H9 (cell line): ENCODE measurements at regions not wholly inside any gene's neighbourhood (a gene's known extent, or its start where the extent isn't known, plus 50 kb on each side); places are given as distances from the start of the nearest gene placed in this dataset.

Experiments
- DNase-seq: peaks from one replicate; pipeline ENCODE4 v3.0.0-alpha.2; 2017
- H2AFZ ChIP-seq: one replicate; pipeline ENCODE4 v1.6.1; 2013; ENCODE audit warnings: mild to moderate bottlenecking, low read length, control low read depth, moderate library complexity
- H2AK5ac ChIP-seq: 2 replicates; pipeline ENCODE4 v1.6.1; 2013; ENCODE audit warnings: low read length, control low read depth, mixed read lengths; ENCODE audit not compliant: insufficient read length
- H2BK120ac ChIP-seq: one replicate; pipeline ENCODE4 v1.6.1; 2013; ENCODE audit warnings: low read depth, mild to moderate bottlenecking, low read length, control low read depth, inconsistent platforms; ENCODE audit not compliant: poor library complexity, severe bottlenecking
- H2BK12ac ChIP-seq: 2 replicates; pipeline ENCODE4 v1.6.1; 2013; ENCODE audit warnings: low read length, control low read depth, mixed read lengths, low read depth; ENCODE audit not compliant: insufficient read length
- H2BK15ac ChIP-seq: 2 replicates; pipeline ENCODE4 v1.6.1; 2013; ENCODE audit warnings: low read depth, low read length, control low read depth
- H2BK20ac ChIP-seq: one replicate; pipeline ENCODE4 v1.6.1; 2013; ENCODE audit warnings: low read depth, mild to moderate bottlenecking, low read length, control low read depth, inconsistent platforms; ENCODE audit not compliant: poor library complexity, severe bottlenecking
- H2BK5ac ChIP-seq: 2 replicates; pipeline ENCODE4 v1.6.1; 2013; ENCODE audit warnings: low read length, control low read depth, mixed read lengths; ENCODE audit not compliant: insufficient read length
- H3K14ac ChIP-seq: 2 replicates; pipeline ENCODE4 v1.6.1; 2013; ENCODE audit warnings: low read length, control low read depth; ENCODE audit not compliant: insufficient read depth
- H3K18ac ChIP-seq: 2 replicates; pipeline ENCODE4 v1.6.1; 2013; ENCODE audit warnings: low read depth, mild to moderate bottlenecking, mixed read lengths, low read length, control low read depth; ENCODE audit not compliant: insufficient read length
- H3K23ac ChIP-seq: 2 replicates; pipeline ENCODE4 v1.6.1; 2013; ENCODE audit warnings: low read length, control low read depth, mixed read lengths, low read depth; ENCODE audit not compliant: insufficient read length
- H3K23me2 ChIP-seq: 2 replicates; pipeline ENCODE4 v1.6.1; 2013; ENCODE audit warnings: low read depth, mild to moderate bottlenecking, mixed read lengths, low read length, control low read depth; ENCODE audit not compliant: insufficient read length, poor library complexity, severe bottlenecking
- H3K27ac ChIP-seq: 2 replicates; pipeline ENCODE4 v1.5.1; 2013; ENCODE audit warnings: low read length, control low read depth, mixed read lengths, low read depth; ENCODE audit not compliant: insufficient read length
- H3K27me3 ChIP-seq: 2 replicates; pipeline ENCODE4 v1.6.1; 2013; ENCODE audit warnings: low read length, control low read depth, inconsistent platforms; ENCODE audit not compliant: insufficient read depth
- H3K4ac ChIP-seq: 2 replicates; pipeline ENCODE4 v1.6.1; 2013; ENCODE audit warnings: low read depth, mild to moderate bottlenecking, control low read depth, inconsistent platforms, low read length, moderate library complexity
- H3K4me1 ChIP-seq: 2 replicates; pipeline ENCODE4 v1.6.1; 2013; ENCODE audit warnings: low read length, control low read depth, inconsistent platforms; ENCODE audit not compliant: insufficient read depth
- H3K4me2 ChIP-seq: 2 replicates; pipeline ENCODE4 v1.6.1; 2013; ENCODE audit warnings: low read length, control low read depth, mixed read lengths; ENCODE audit not compliant: insufficient read length, insufficient read depth
- H3K56ac ChIP-seq: 2 replicates; pipeline ENCODE4 v1.6.1; 2013; ENCODE audit warnings: low read depth, mild to moderate bottlenecking, mixed read lengths, low read length, control low read depth; ENCODE audit not compliant: insufficient read length
- H3K79me1 ChIP-seq: 2 replicates; pipeline ENCODE4 v1.6.1; 2013; ENCODE audit warnings: low read depth, mild to moderate bottlenecking, moderate library complexity, low read length, control low read depth, inconsistent platforms; ENCODE audit not compliant: insufficient read depth, poor library complexity, severe bottlenecking
- H3K79me2 ChIP-seq: 2 replicates; pipeline ENCODE4 v1.6.1; 2013; ENCODE audit warnings: low read length, control low read depth, inconsistent platforms; ENCODE audit not compliant: insufficient read depth
- H3K9ac ChIP-seq: 2 replicates; pipeline ENCODE4 v1.6.1; 2013; ENCODE audit warnings: low read length, control low read depth, mixed read lengths; ENCODE audit not compliant: insufficient read length; ENCODE audit errors: extremely low read depth
- H3K9me3 ChIP-seq: one replicate; pipeline ENCODE4 v1.6.1; 2013; ENCODE audit warnings: low read depth, low read length, inconsistent platforms; ENCODE audit not compliant: control insufficient read depth
- H3T11ph ChIP-seq: one replicate; pipeline ENCODE4 v1.6.1; 2013; ENCODE audit warnings: mild to moderate bottlenecking, low read length, control low read depth, inconsistent platforms
- H4K20me1 ChIP-seq: one replicate; pipeline ENCODE4 v1.6.1; 2013; ENCODE audit not compliant: control insufficient read depth, insufficient read length, insufficient read depth
- H4K5ac ChIP-seq: 2 replicates; pipeline ENCODE4 v1.6.1; 2013; ENCODE audit warnings: low read depth, mild to moderate bottlenecking, mixed read lengths, low read length, control low read depth; ENCODE audit not compliant: insufficient read length
- H4K8ac ChIP-seq: replicated peaks from 2 replicates; pipeline ENCODE4 v1.6.1; 2013; ENCODE audit warnings: low read length, control low read depth, mixed read lengths, low read depth; ENCODE audit not compliant: insufficient read length
- H4K91ac ChIP-seq: 2 replicates; pipeline ENCODE4 v1.6.1; 2013; ENCODE audit warnings: low read depth, mild to moderate bottlenecking, moderate library complexity, mixed read lengths, low read length, control low read depth; ENCODE audit not compliant: insufficient read length
- H3K27ac Mint-ChIP-seq, 3 experiments: 2 replicates in 2 of 3; 3 replicates in 1 of 3; pipeline ENCODE4 v1.8.0; 2020 to 2021; ENCODE audit warnings: mixed read lengths in 3 of 3, mild to moderate bottlenecking in 1 of 3, moderate library complexity in 1 of 3
- H3K27me3 Mint-ChIP-seq: 2 replicates; pipeline ENCODE4 v1.8.0; 2021; ENCODE audit warnings: low read depth, mild to moderate bottlenecking, moderate library complexity, mixed read lengths
- H3K36me3 Mint-ChIP-seq, 3 experiments: 2 replicates in 2 of 3; 3 replicates in 1 of 3; pipeline ENCODE4 v1.8.0; 2020 to 2021; ENCODE audit warnings: low read depth in 3 of 3, mixed read lengths in 3 of 3; ENCODE audit not compliant: insufficient read depth in 1 of 3
- H3K4me1 Mint-ChIP-seq, 2 experiments: 2 replicates each; pipeline ENCODE4 v1.8.0; 2020; ENCODE audit warnings: mixed read lengths in 2 of 2
- H3K4me3 Mint-ChIP-seq, 2 experiments: 2 replicates in 1 of 2; 3 replicates in 1 of 2; pipeline ENCODE4 v1.8.0; 2020 to 2021; ENCODE audit warnings: mild to moderate bottlenecking in 2 of 2, mixed read lengths in 2 of 2, moderate library complexity in 1 of 2
- H3K9me3 Mint-ChIP-seq, 2 experiments: 2 replicates in 1 of 2; 3 replicates in 1 of 2; pipeline ENCODE4 v1.8.0; 2020; ENCODE audit warnings: mild to moderate bottlenecking in 2 of 2, mixed read lengths in 2 of 2, moderate library complexity in 1 of 2
- WGBS: extraction: QIAGEN DNeasy Blood & Tissue Kit; methylation state at CpG from one replicate; pipeline ENCODE4 v1.1.7; 2013; ENCODE audit warnings: missing lambda C conversion rate, low lambda C conversion rate, mixed read lengths; ENCODE audit not compliant: insufficient read length; ENCODE audit errors: extremely low coverage; 5-methylcytosine and 5-hydroxymethylcytosine counted together
- TF ChIP-seq, protein P1 (sequence below): fragments of 200-600 bp; sonication (generic); conservative IDR thresholded peaks from 3 replicates; pipeline ENCODE4 v1.8.0; 2021; ENCODE audit warnings: antibody characterized with exemption, mild to moderate bottlenecking

DNA sequence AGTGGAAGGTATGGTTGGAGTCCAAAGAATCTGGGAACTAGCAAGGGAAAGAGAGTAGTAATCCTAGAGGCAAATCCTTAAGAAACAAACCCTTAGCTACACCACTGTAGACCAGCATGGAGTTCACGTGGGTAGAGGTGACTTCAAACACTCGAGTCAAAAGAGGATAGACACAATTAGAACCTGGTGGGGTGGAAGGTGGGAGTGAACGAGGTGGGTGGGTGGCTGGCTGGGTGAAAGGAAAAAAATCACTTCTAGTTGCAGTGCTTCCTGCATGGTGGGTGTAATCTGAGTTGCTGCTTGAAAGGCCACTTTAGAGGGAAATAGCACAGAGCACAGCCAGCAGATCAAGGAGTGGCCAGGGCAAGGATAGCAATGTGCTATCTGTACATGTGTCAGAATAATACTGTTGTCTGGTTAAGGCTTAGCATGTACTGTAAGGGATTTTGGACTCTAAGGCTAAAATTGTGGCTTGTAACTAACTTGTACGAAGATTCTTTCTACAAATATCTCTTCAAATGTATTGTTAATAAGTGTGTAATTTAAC, 356.2 kb downstream of the GRIA2 start:
- Histone ChIP-seq H4K91ac (no peak overlapping the region), H3K4me1 (no peaks in the 10 kb centered on the region), H2BK20ac (no peak overlapping the region), H3K9me3 (no peaks in the 10 kb centered on the region), H3K14ac (no peak overlapping the region), H2BK12ac (no peak overlapping the region), H3T11ph (no peak overlapping the region), H3K27ac (no peak overlapping the region), H2BK15ac (no peak overlapping the region), H3K79me2 (no peaks in the 10 kb centered on the region), H4K20me1 (no peaks in the 10 kb centered on the region), H3K56ac (no peak overlapping the region), H3K27me3 (no peaks in the 10 kb centered on the region), H3K18ac (no peak overlapping the region), H2BK120ac (no peak overlapping the region), H2AFZ (no peak overlapping the region), H4K8ac (no peak overlapping the region), H3K79me1 (no peaks in the 10 kb centered on the region), H2AK5ac (no peak overlapping the region), H3K23me2 (no peaks in the 10 kb centered on the region), H2BK5ac (no peak overlapping the region), H3K9ac (no peak overlapping the region), H3K4me2 (no peak overlapping the region), H3K23ac (no peak overlapping the region), H4K5ac (no peak overlapping the region), H3K4ac (no peak overlapping the region)
- no peak for DNase-seq
- no peaks in the 10 kb centered on the region for H3K36me3 Mint-ChIP-seq
- peaks cover 0 to 4% of the 10 kb centered on the region in 2 experiments; a peak in 1 of 4 replicates for H3K4me1 Mint-ChIP-seq
- TF ChIP-seq, protein P1, sequence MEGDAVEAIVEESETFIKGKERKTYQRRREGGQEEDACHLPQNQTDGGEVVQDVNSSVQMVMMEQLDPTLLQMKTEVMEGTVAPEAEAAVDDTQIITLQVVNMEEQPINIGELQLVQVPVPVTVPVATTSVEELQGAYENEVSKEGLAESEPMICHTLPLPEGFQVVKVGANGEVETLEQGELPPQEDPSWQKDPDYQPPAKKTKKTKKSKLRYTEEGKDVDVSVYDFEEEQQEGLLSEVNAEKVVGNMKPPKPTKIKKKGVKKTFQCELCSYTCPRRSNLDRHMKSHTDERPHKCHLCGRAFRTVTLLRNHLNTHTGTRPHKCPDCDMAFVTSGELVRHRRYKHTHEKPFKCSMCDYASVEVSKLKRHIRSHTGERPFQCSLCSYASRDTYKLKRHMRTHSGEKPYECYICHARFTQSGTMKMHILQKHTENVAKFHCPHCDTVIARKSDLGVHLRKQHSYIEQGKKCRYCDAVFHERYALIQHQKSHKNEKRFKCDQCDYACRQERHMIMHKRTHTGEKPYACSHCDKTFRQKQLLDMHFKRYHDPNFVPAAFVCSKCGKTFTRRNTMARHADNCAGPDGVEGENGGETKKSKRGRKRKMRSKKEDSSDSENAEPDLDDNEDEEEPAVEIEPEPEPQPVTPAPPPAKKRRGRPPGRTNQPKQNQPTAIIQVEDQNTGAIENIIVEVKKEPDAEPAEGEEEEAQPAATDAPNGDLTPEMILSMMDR = no peak
- no peaks in the 10 kb centered on the region for H3K9me3 Mint-ChIP-seq
- H3K4me3 Mint-ChIP-seq = no peak overlapping the region
- no peaks in the 10 kb centered on the region for H3K27me3 Mint-ChIP-seq
- no CpG with 5 or more reads among the region's 4 CpGs for WGBS
- peak overlapping the region in 1 of 3 experiments; percentile 42; a peak in 2 of 7 replicates for H3K27ac Mint-ChIP-seq
